Activated CD8-positive, alpha-beta memory T cell treated with anti-CD3 and anti-CD28 coated beads, Interleukin-2, amount 10 ng/mL, durations not matched to agents 7 days and 5 days (primary cell): ENCODE measurements at regions not wholly inside any gene's neighbourhood (a gene's known extent, or its start where the extent isn't known, plus 50 kb on each side); places are given as distances from the start of the nearest gene placed in this dataset.

Experiments
- ATAC-seq: fragments of 150-1000 bp; cut with Tn5 transposase; one replicate; pipeline ENCODE4 v1.10.0; 2021; ENCODE audit warnings: moderate library complexity
- CTCF ChIA-PET: fragments of 350-600 bp; sonication (Branson Sonifier 250); formaldehyde crosslinking; loops from one replicate; lab custom pipeline; 2021; ENCODE audit warnings: antibody characterized with exemption; lab: Charles Lee
- DNase-seq: peaks from one replicate; pipeline ENCODE4 v3.0.0-alpha.2; 2020
- H3K27ac Mint-ChIP-seq: one replicate; pipeline ENCODE4 v1.8.0; 2021; ENCODE audit warnings: mild to moderate bottlenecking, mixed read lengths
- H3K27me3 Mint-ChIP-seq: one replicate; pipeline ENCODE4 v1.8.0; 2021; ENCODE audit warnings: mixed read lengths
- H3K36me3 Mint-ChIP-seq: one replicate; pipeline ENCODE4 v1.8.0; 2021; ENCODE audit warnings: mild to moderate bottlenecking, mixed read lengths
- H3K4me1 Mint-ChIP-seq: one replicate; pipeline ENCODE4 v1.8.0; 2021; ENCODE audit warnings: mixed read lengths
- H3K4me3 Mint-ChIP-seq: one replicate; pipeline ENCODE4 v1.8.0; 2021; ENCODE audit warnings: mild to moderate bottlenecking, moderate library complexity, mixed read lengths
- H3K9me3 Mint-ChIP-seq: one replicate; pipeline ENCODE4 v1.8.0; 2022; ENCODE audit warnings: low read depth, mixed read lengths

DNA sequence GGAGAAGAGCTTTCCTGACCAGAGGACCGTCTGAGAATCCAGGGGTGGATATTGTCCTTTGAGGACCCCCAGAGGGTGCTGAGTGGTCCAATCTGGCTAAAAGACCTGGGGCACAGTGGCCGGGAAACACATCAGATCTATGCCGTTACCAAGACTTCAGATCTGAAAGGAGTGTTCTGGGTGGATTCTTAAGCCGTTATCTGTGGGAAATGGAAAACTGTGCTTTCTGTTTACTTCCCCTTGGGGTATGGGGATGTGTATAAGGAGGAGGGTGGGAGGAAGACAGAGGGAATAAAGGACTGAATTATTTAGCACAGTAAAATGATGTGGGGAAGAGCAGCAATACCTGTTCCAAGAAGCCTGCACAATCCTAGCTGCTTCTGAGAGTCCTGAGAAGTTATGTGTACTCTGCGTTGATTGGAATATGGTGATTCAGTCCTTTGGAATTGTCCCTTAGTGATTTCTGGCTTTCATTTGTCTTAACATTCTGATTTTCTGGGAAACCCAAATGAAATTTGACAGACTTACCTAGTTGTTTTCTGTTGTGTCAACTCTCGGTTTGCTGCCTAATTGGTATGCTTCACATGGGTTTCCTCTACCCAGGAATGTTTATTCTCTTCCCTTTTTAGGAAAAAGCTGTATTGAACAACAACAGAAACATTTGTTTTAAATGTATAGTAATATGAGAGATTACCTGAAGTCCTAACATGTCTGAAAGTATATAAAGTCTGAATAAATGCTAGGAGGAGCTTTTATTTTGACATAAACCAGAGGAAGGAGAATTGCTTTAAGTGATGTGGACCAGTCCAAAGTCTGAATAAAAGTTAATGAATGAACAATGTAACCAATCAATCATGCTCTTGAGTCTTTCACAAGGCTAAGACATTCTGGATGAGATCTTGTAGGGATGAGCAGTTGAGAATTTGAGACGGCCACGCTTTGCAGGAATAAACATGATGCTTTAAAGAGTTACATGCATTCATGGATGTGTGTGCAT, 427.1 kb upstream of the C2CD4B start:
- CTCF ChIA-PET: no interaction called here
- Mint-ChIP-seq H3K4me3 (no peak overlapping the region), H3K27ac (no peak overlapping the region), H3K27me3 (peaks cover 27% of the 10 kb centered on the region), H3K36me3 (no peaks in the 10 kb centered on the region), H3K9me3 (no peaks in the 10 kb centered on the region), H3K4me1 (no peaks in the 10 kb centered on the region)
- no peak for DNase-seq
- ATAC-seq: no peak

DNA sequence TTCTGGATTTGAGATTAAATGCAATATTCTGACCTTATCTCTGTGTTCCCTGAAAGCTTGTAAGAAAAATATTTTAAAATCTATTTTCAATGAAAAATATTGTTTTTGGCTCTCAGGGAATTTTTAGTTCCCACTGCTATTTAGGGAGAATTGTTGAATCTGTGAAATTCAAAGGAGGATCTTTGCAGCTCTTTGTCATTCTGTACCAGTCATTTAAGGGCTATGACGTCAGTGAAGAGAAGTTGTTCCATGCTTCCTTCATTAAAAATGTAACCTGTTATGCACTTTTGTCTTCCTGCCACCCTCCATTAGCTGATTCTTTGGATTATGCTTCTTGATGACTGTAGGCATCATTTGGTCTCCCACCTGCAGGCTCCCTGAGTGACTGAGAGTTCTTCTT, 427.8 kb upstream of the C2CD4B start:
- Mint-ChIP-seq H3K4me3 (no peak overlapping the region), H3K36me3 (no peaks in the 10 kb centered on the region), H3K4me1 (no peaks in the 10 kb centered on the region), H3K9me3 (no peaks in the 10 kb centered on the region), H3K27me3 (peaks cover 30% of the 10 kb centered on the region), H3K27ac (no peak overlapping the region)
- DNase-seq (no peak), ATAC-seq (no peak)
- CTCF ChIA-PET: no interaction called here

DNA sequence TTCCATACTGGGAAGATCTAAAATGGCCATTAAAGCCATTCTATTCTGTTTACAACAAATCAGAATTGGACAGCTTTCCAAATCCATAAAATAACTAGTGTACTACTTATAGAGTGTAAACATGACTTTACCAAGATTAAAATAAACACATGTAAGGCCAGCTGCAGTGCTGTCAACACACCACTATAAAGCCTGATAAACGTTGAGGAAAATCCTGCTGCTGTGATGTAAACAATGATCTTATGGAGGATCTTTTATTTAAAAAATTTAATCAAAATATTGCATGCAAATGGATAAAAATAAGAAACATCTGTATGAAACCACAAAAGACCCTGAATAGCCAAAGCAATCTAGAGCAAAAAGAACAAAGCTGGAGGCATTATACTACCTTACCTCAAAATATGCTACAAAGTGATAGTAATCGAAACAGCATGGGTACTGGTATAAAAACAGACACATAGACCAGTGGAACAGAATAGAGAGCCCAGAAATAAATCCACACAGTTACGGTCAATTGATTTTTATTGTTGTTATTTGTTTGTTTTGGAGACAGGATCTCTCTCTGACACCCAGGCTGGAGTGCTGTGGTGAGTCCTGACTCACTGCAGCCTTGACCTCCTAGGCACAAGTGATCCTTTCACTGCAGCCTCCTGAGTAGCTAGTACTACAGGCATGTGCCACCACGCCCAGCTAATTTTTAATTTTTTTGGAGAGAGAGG, 428.8 kb upstream of the C2CD4B start:
- CTCF ChIA-PET: no interaction called here
- Mint-ChIP-seq H3K4me3 (no peak overlapping the region), H3K4me1 (no peaks in the 10 kb centered on the region), H3K27me3 (peaks cover 33% of the 10 kb centered on the region), H3K36me3 (no peaks in the 10 kb centered on the region), H3K27ac (no peak overlapping the region), H3K9me3 (no peaks in the 10 kb centered on the region)
- ATAC-seq (no peak), DNase-seq (no peak)

DNA sequence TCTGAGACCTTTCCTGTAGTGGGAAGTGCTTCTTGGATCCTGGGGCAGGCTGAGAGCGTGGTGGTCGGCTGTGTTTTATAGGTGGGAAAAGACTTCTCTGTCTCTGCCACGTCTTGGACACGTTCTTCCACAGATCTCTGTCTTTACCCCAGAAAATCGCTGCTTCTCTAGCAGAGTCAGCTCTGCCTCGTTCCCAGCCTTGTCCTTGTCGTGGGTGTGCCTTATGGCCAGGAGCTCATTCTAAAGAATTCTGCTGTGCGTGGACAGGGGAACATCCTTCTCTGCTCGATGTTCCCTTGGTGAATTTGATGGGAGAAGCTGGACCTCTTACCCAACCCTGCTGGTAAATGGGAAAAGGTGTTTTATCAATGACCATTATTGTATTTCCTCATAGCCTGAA, 433.1 kb upstream of the C2CD4B start:
- no peak overlapping the region for H3K4me3 Mint-ChIP-seq

DNA sequence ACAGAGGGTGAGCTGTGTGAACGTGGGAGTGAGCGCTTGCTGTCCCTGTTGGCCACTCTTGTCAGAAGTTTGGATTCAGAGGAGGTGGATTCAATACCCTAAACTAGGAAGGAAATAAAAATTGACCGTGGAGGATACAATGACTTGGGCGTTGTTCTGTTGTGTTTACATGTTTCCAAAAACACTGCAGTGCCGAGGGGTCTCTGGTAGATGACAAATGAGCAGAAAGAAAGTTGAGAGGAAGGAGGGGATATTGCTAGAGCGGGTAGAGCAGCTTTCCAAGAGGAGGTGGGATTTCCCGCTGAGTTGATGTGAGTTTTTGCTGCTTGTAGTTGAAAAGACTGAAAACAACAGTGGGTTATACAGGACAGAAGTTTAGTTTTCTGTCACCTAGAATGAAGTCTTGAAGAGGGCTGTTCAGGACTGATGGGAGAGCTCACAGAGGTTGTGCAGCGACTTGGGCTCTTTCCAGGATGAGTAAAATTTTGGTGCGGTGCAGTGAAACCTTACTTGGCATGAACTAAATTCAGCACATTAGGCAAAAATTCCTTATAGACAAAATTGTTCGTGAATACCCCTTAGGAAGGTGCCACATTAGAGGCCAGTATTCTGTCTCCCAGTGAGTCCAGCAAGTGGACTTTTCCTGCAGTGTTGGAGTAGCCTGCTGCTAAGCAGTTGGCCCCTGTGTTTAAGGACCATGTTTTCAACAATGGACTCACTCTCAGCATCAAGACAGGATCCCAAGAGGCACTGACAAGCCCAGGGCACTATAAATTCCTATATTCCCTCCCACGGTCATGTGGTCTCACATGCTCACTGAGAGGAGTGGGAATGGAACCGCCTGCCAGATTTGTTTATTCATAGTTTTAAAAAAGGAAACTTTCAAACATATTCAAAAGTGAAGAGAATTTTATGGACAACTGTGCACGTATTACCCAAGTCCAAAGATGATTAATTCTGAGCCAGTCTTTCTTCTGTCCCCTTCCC, 435.0 kb upstream of the C2CD4B start:
- DNase-seq: no peak
- Mint-ChIP-seq H3K27ac (no peak overlapping the region), H3K4me1 (no peaks in the 10 kb centered on the region), H3K9me3 (no peaks in the 10 kb centered on the region), H3K4me3 (no peak overlapping the region), H3K27me3 (peaks cover 31% of the 10 kb centered on the region), H3K36me3 (no peaks in the 10 kb centered on the region)
- ATAC-seq: no peak
- CTCF ChIA-PET: no interaction called here

More for the DNA sequence above, 433.1 kb upstream of the C2CD4B start:
- no peak for ATAC-seq
- Mint-ChIP-seq H3K4me1 (no peaks in the 10 kb centered on the region), H3K36me3 (no peaks in the 10 kb centered on the region), H3K27me3 (peaks cover 34% of the 10 kb centered on the region), H3K9me3 (no peaks in the 10 kb centered on the region), H3K27ac (no peak overlapping the region)
- CTCF ChIA-PET: no interaction called here
- DNase-seq: no peak

DNA sequence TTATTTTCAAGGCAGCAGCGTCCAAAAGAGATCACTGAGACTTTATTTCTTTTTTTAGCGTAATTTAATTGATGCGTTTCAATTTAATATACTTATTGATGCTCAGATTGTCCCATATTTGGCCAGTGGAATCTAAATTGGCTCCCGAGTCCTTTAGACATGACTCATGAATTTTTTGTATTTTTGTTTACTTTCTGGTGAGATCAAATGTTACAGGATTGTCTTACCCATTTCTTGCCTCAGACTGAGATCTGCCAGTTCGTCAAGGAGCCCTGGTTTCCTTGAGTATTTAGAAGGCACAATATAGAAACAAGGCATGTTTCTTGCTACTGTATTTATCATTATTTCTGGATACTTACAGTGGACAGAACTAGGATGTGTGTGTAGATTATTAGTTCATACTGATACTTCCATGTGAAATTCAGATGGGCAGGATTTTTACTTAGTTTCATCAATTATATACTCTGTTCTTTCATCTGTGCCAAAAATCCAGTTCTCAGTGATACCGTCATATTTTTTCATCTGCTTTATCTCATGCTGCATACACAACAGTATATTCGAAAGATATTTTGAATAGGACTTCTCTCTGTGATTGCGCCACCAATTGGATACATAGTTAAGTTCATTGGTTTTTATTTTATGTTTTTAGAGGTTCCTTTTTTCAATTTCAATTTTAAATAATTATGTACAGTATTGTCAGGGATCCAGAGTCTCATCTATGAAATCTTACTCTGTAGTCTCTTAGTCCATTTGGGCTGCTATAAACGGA, 436.9 kb upstream of the C2CD4B start:
- ATAC-seq (no peak), DNase-seq (no peak)
- H3K4me3 Mint-ChIP-seq: no peak overlapping the region
- CTCF ChIA-PET: no interaction called here
- no peak overlapping the region for H3K27ac Mint-ChIP-seq
- H3K27me3 Mint-ChIP-seq: peaks cover 25% of the 10 kb centered on the region
- H3K36me3 Mint-ChIP-seq: no peaks in the 10 kb centered on the region
- no peaks in the 10 kb centered on the region for H3K4me1 Mint-ChIP-seq
- no peaks in the 10 kb centered on the region for H3K9me3 Mint-ChIP-seq

DNA sequence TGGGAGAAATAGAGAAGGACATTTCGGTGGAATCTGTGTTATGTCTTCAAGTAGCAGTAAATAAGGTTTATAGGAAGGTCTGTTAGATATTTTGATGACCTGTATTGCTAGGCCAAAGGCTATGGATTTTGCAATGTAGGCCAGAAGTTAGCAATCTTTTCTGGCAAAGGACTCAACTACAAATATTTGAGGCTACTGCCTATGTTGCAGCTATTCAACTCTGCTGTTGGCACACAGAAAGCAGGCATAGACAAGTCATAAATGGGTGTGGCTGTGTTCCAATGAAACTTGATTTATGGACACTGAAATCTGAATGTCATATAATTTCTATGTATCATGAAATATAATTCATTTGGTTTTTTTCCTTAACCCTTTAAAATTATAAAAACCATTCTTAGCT, 438.7 kb upstream of the C2CD4B start:
- no peaks in the 10 kb centered on the region for H3K9me3 Mint-ChIP-seq
- H3K27me3 Mint-ChIP-seq: peaks cover 20% of the 10 kb centered on the region
- no peak overlapping the region for H3K4me3 Mint-ChIP-seq
- H3K36me3 Mint-ChIP-seq: no peaks in the 10 kb centered on the region
- H3K27ac Mint-ChIP-seq: no peak overlapping the region
- ATAC-seq (no peak), DNase-seq (no peak)
- CTCF ChIA-PET: no interaction called here
- no peaks in the 10 kb centered on the region for H3K4me1 Mint-ChIP-seq

DNA sequence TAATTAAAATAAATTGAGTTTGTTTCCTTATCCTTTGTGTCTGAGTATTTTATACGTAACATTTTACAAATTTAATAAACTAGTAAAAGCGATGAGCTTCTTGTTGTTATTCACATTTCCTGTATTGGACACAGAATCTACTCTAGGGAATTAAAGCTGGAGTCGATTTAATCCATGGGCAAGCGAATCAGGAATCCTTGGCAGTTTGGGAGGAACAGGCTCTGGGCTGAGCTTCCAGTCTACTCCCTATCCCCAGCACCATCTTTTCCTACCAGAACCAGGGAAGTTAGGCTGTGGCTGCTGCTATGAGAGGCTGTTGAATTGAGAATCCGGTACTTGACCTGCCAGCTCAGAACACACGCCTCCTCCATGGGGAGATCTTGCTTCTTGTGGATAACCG, 437.3 kb upstream of the TPM1 start:
- H3K9me3 Mint-ChIP-seq: no peaks in the 10 kb centered on the region
- ATAC-seq: no peak
- DNase-seq: no peak
- no peaks in the 10 kb centered on the region for H3K4me1 Mint-ChIP-seq
- H3K36me3 Mint-ChIP-seq: no peaks in the 10 kb centered on the region
- CTCF ChIA-PET: no interaction called here
- no peak overlapping the region for H3K27ac Mint-ChIP-seq
- no peak overlapping the region for H3K4me3 Mint-ChIP-seq
- peaks cover 12% of the 10 kb centered on the region for H3K27me3 Mint-ChIP-seq

DNA sequence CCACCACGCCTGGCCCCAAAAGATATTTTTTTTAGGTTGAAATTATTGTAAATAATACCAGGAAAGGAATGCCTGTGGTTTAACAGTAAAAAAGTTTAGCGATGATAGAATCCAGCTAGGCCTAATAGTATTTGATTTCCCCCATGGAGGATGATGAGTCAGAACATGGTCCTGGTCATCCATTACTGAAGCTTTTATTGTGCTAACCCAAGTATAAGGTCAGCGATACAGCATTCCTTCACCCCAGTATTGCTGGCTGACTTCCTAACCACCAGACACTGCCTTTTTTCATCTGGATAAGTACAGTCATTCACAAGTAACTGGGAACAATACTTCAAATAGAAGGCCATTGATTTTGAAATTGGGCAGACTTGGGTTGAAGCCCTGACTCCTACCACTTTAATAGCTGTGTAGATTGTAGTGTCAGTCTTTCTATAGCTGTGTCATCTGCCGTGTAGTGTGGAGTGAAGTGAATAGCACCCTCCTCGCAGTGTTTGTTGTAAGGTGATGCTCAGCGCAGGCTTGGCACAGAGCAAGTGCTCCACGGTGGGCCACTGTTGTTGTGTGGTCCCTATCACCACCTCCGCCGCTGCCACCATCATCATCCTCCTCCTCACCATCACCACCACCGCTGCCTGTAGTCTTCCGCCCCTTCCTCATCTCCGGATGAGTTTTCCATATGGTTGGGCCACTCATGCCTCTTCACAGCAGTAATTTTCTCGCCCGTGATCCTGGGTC, 436.0 kb upstream of the TPM1 start:
- H3K27ac Mint-ChIP-seq: no peak overlapping the region
- CTCF ChIA-PET: no interaction called here
- no peak for DNase-seq
- H3K36me3 Mint-ChIP-seq: no peaks in the 10 kb centered on the region
- H3K4me1 Mint-ChIP-seq: no peaks in the 10 kb centered on the region
- H3K27me3 Mint-ChIP-seq: peaks cover 16% of the 10 kb centered on the region
- no peak for ATAC-seq
- no peak overlapping the region for H3K4me3 Mint-ChIP-seq
- no peaks in the 10 kb centered on the region for H3K9me3 Mint-ChIP-seq

DNA sequence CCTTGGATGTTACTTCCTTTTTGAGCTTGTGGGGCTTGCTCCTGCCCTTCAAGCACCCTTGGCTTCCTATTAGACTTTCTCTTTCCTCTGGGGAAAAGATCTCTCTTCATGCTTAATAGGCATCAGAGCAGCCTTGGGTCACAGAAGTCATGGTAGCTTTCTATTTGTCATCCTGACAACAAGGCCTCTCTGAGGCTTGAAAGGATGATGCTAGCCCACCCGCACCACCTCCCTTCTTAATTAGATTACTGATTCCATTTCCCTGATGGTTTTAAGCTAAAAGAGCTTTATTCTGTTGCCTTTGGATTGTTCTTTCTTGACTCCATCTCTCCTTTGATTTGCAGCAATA, 435.5 kb upstream of the TPM1 start:
- Mint-ChIP-seq H3K4me3 (no peak overlapping the region), H3K4me1 (no peaks in the 10 kb centered on the region), H3K9me3 (no peaks in the 10 kb centered on the region), H3K27ac (no peak overlapping the region), H3K36me3 (no peaks in the 10 kb centered on the region), H3K27me3 (peaks cover 15% of the 10 kb centered on the region)
- DNase-seq (no peak), ATAC-seq (no peak)
- CTCF ChIA-PET: no interaction called here

DNA sequence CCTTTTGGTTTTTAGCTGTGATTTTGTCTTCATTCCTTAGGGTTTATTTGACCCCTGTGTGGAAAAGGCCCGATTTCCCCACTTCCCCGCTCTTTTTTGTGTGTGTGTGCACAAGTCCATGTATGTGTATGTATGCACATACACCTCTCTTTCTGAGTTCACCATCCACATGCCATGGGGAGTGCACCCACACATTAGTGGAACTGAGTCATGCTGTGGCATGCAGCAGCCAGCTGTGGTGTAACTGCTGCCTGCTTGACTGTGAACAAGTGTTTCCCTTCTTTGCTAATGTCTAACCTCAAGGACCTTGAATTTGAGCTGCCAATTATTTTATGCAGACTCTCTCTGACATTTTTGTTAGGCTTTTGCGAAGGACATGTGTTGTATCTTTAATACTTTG, 434.9 kb upstream of the TPM1 start:
- CTCF ChIA-PET: no interaction called here
- H3K27me3 Mint-ChIP-seq: peaks cover 18% of the 10 kb centered on the region
- no peak for DNase-seq
- no peaks in the 10 kb centered on the region for H3K36me3 Mint-ChIP-seq
- no peak overlapping the region for H3K4me3 Mint-ChIP-seq
- no peak for ATAC-seq
- no peaks in the 10 kb centered on the region for H3K4me1 Mint-ChIP-seq
- no peak overlapping the region for H3K27ac Mint-ChIP-seq
- H3K9me3 Mint-ChIP-seq: no peaks in the 10 kb centered on the region

DNA sequence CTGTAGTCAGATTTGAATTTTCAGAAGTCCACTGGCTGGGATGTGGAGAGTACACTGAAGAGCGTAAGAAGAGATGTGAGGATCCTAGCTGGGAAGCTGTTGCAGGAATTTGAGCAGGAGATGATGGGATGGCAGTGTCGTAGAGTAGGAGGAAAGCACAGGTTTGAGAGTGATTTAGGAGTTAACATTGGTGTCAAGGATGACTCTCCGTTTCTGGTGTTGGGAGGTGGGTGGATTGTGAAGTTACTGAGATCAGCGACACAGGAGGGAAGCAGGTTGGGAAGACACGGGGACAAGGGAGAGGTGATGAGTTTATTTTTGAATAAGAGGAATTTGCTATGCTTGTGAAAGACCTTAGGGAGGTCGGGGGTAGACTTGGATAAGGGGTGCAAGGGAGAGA, 434.2 kb upstream of the TPM1 start:
- no peak for ATAC-seq
- Mint-ChIP-seq H3K9me3 (no peaks in the 10 kb centered on the region), H3K27me3 (peaks cover 24% of the 10 kb centered on the region), H3K4me1 (no peaks in the 10 kb centered on the region), H3K4me3 (no peak overlapping the region), H3K36me3 (no peaks in the 10 kb centered on the region), H3K27ac (no peak overlapping the region)
- no peak for DNase-seq
- CTCF ChIA-PET: no interaction called here
